GM13977 (cell line): ENCODE measurements at regions not wholly inside any gene's neighbourhood (a gene's known extent, or its start where the extent isn't known, plus 50 kb on each side); places are given as distances from the start of the nearest gene placed in this dataset.

Source experiments
- DNase-seq: peaks from one replicate; pipeline ENCODE4 v3.0.0; 2012; ENCODE audit warnings: low spot score
- in situ Hi-C: fragments of 300-500 bp; cut with MboI; formaldehyde crosslinking; loops from one replicate; pipeline ENCODE4 v1.12.0; 2022; ENCODE audit warnings: low sequenced_read_pairs, low pct_unique_long_range_greater_than_20kb, mixed read lengths, inconsistent platforms; ENCODE audit not compliant: unreplicated experiment
- TF ChIP-seq, protein P1 (sequence below): IDR thresholded peaks from 2 replicates; pipeline ENCODE4 v1.5.1; 2012; ENCODE audit warnings: mild to moderate bottlenecking, control low read depth; ENCODE audit not compliant: insufficient read depth; ENCODE audit errors: extremely low read depth, missing control alignments

DNA sequence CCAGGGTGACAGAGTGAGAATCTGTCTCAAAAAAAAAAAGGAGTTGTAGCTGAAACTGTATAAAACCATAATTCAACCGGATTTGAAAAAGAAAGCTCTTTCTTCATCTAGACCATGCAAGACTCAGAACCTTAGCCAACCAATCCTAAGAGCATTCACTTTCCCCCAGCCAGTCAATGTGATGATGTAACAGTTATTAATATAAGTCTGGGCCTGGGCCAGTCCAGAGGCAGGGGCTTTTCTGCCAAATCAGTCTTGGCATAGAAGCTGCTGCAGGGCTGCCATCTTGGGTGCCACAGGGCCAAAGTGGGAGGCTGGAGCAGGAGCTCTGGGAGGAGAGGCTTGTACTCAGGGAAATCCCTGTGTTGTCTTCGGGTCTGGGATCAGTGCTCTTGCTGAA is 288.4 kb downstream of the CLIC5 start:
- in situ Hi-C loops = no loop called here
- no peak for DNase-seq
- TF ChIP-seq, protein P1, sequence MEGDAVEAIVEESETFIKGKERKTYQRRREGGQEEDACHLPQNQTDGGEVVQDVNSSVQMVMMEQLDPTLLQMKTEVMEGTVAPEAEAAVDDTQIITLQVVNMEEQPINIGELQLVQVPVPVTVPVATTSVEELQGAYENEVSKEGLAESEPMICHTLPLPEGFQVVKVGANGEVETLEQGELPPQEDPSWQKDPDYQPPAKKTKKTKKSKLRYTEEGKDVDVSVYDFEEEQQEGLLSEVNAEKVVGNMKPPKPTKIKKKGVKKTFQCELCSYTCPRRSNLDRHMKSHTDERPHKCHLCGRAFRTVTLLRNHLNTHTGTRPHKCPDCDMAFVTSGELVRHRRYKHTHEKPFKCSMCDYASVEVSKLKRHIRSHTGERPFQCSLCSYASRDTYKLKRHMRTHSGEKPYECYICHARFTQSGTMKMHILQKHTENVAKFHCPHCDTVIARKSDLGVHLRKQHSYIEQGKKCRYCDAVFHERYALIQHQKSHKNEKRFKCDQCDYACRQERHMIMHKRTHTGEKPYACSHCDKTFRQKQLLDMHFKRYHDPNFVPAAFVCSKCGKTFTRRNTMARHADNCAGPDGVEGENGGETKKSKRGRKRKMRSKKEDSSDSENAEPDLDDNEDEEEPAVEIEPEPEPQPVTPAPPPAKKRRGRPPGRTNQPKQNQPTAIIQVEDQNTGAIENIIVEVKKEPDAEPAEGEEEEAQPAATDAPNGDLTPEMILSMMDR = no peak

DNA sequence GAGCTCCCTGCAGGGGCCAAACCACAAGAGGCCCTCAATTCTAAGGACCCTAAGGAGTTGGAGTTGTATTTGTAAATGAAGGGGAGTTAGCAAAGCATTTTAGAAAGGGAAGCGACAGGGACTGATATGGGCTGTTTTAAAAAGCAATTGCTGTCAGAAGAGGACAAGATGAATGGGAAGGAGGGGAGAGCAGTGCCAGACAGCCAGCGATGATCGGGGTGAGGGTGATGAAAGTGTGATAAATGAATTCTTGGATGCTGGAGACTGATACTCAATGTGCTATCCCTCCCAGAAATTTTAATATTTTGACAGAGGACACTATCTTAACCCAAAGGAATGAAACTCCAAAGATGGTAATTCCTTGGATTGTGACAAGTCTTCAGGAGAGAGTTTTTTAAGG is 289.2 kb downstream of the CLIC5 start:
- no peak for DNase-seq
- in situ Hi-C loops = no loop called here
- TF ChIP-seq, protein P1 = no peak

DNA sequence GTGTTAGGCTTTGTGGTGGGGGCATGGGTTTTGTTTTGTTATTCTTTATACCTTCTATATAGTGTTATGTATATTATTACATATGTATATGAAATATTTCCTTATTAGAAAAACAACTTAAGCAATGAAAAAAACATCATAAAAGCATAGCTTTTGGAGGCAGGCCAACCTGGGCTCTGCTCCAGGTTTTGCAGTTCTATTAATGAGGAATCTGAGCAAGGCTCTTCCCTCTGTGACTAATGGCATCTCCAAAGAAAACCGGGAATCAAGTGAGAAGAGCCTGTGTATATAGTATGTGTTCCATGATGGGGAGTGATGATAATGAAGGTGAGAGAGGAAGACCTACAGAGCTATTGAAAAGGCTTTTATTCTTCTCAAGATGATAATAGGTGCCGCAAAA is 291.1 kb downstream of the CLIC5 start:
- DNase-seq = no peak
- TF ChIP-seq, protein P1 = no peak
- in situ Hi-C loops = no loop called here

DNA sequence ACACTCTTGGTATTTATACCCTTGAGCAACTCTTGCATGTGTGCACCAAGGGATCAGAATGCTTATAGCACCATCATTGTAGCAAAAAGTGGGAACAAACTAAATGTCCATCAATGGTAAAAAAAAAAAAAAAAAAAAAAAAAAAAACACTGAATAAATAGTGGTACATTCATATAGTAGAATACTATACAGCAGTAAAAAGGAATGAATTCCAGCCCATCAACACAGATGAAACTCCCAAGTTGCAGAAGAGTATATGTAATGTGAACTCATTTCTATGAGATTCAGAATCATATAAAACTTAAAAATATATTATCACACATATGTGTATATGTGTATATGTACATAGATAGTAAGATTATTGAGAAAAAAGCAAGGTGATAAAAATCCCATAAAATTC is 291.6 kb downstream of the CLIC5 start:
- no peak for DNase-seq
- TF ChIP-seq, protein P1 = no peak
- in situ Hi-C loops = no loop called here

DNA sequence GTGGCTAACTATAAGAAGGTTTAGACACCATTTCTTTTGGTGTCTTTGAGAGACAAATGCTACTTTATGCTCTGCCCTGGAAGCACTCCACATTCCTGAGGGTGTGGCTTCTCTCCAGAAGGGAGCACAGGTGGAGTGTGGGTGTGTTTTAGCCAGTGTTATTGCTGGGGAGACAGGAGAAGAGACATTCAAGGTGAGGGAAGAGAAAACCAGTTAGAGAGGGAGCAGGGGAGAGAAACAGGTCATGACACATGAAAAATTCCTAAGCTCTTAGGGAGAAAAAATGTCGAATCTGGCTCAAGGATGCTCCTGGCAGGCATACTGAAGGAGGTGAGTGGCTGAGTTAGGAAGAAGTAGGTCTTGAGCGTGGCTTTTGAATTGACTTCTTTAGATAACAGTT is 292.8 kb downstream of the CLIC5 start:
- TF ChIP-seq, protein P1 = no peak
- in situ Hi-C loops = no loop called here
- DNase-seq = no peak

DNA sequence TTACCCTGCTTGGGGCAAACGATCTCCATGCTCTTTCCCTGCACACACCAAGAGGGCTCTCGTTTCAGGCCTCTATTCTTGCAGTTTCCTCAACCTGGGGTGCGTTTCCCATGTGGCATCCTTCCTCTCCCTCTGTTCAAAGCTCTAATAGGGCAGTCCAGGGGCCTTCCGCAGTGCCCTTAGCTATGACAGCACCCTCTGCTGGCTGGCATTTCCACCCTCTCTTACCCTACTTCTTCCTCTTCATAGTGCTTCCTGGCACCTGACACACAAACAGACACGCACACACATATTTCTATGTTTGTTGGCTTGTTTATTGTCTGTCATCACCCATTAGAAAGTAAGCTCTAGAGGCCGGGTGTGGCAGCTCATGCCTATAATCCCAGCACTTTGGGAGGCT is 294.0 kb downstream of the CLIC5 start:
- DNase-seq = no peak
- TF ChIP-seq, protein P1 = peak; percentile 4
- in situ Hi-C loops = no loop called here

DNA sequence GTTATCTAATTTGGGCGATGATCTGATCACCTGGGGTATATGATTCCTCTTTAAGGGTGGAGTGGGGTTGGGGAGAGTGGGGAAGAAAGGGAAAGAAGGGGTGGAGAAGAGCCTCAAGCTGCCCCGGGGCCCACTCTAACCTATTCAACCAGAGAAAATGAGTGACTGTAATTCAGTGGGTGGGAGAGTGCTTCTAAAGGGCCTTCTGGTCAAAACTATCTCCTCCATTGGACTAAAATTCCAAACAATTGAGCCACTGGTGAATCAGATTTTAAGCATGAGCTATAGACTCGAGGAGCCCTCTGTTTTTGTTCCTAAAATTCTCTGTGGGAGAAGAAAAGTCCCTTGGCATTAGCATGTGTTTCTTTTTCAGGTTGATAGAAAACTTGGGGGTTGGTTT is 296.8 kb downstream of the CLIC5 start:
- TF ChIP-seq, protein P1 = no peak
- in situ Hi-C loops = loop anchor here (10.0 kb wide), 1 partner anchor 294 kb away; no protein-coding TSS in a partner anchor
- no peak for DNase-seq
